ENCODE measurements at regions not wholly inside any gene's neighbourhood (a gene's known extent, or its start where the extent isn't known, plus 50 kb on each side); places are given as distances from the start of the nearest gene placed in this dataset.

GRCh38 chr18:64854112-64854511 is 705.2 kb upstream of the LINC00305 start:
- H3K36me3 Mint-ChIP-seq (ENCODE audit: low read depth), result no peaks in the 10 kb centered on the region
- H3K4me1 Mint-ChIP-seq (ENCODE audit: low read depth), result no peaks in the 10 kb centered on the region
- H3K27ac Mint-ChIP-seq, result no peak overlapping the region
- H3K4me3 Mint-ChIP-seq, result no peak overlapping the region
- no peaks in the 10 kb centered on the region for H3K27me3 Mint-ChIP-seq
- H3K9me3 Mint-ChIP-seq, result peaks cover 17% of the 10 kb centered on the region
- DNase-seq, result no peak

- no peaks in the 10 kb centered on the region for H3K27me3 Mint-ChIP-seq
Observed at GRCh38 chr18:64852281-64852680, 703.4 kb upstream of the LINC00305 start.

GRCh38 chr18:64851726-64852125 is 702.8 kb upstream of the LINC00305 start:
- Mint-ChIP-seq H3K9me3 (peaks cover 17% of the 10 kb centered on the region), H3K27ac (no peak overlapping the region), H3K27me3 (no peaks in the 10 kb centered on the region), H3K36me3 (ENCODE audit: low read depth) (no peaks in the 10 kb centered on the region), H3K4me3 (no peak overlapping the region), H3K4me1 (ENCODE audit: low read depth) (no peaks in the 10 kb centered on the region)
- no peak for DNase-seq

More at GRCh38 chr18:64852281-64852680, 703.4 kb upstream of the LINC00305 start:
- DNase-seq, result no peak
- H3K27ac Mint-ChIP-seq, result no peak overlapping the region
- H3K4me3 Mint-ChIP-seq, result no peak overlapping the region
- no peaks in the 10 kb centered on the region for H3K36me3 Mint-ChIP-seq (ENCODE audit: low read depth)
- no peaks in the 10 kb centered on the region for H3K4me1 Mint-ChIP-seq (ENCODE audit: low read depth)
- H3K9me3 Mint-ChIP-seq, result peaks cover 11% of the 10 kb centered on the region

- Mint-ChIP-seq H3K4me3 (no peak overlapping the region), H3K27me3 (no peaks in the 10 kb centered on the region), H3K36me3 (ENCODE audit: low read depth) (no peaks in the 10 kb centered on the region), H3K27ac (no peak overlapping the region), H3K9me3 (peaks cover 19% of the 10 kb centered on the region), H3K4me1 (ENCODE audit: low read depth) (no peaks in the 10 kb centered on the region)
- no peak for DNase-seq
Observed at GRCh38 chr18:64850791-64851190, 701.9 kb upstream of the LINC00305 start.

GRCh38 chr18:64840911-64841701 is 692.2 kb upstream of the LINC00305 start:
- Mint-ChIP-seq H3K4me3 (no peak overlapping the region), H3K4me1 (ENCODE audit: low read depth) (no peaks in the 10 kb centered on the region), H3K36me3 (ENCODE audit: low read depth) (no peaks in the 10 kb centered on the region), H3K27me3 (no peaks in the 10 kb centered on the region), H3K9me3 (no peaks in the 10 kb centered on the region), H3K27ac (no peak overlapping the region)
- no peak for DNase-seq

GRCh38 chr18:64810354-64810753 is 661.5 kb upstream of the LINC00305 start:
- Mint-ChIP-seq H3K27me3 (no peaks in the 10 kb centered on the region), H3K9me3 (peaks cover 10% of the 10 kb centered on the region), H3K36me3 (ENCODE audit: low read depth) (no peaks in the 10 kb centered on the region), H3K4me3 (no peak overlapping the region), H3K27ac (no peak overlapping the region), H3K4me1 (ENCODE audit: low read depth) (no peaks in the 10 kb centered on the region)
- DNase-seq, result no peak

- Mint-ChIP-seq H3K9me3 (peaks cover 11% of the 10 kb centered on the region), H3K27ac (no peak overlapping the region), H3K36me3 (ENCODE audit: low read depth) (no peaks in the 10 kb centered on the region), H3K27me3 (no peaks in the 10 kb centered on the region), H3K4me1 (ENCODE audit: low read depth) (no peaks in the 10 kb centered on the region), H3K4me3 (no peak overlapping the region)
- DNase-seq, result no peak
Observed at GRCh38 chr18:64809801-64810200, 660.9 kb upstream of the LINC00305 start.

- no peak overlapping the region for H3K27ac Mint-ChIP-seq
- H3K9me3 Mint-ChIP-seq, result peaks cover 5% of the 10 kb centered on the region
- no peak overlapping the region for H3K4me3 Mint-ChIP-seq
- no peaks in the 10 kb centered on the region for H3K27me3 Mint-ChIP-seq
- no peaks in the 10 kb centered on the region for H3K4me1 Mint-ChIP-seq (ENCODE audit: low read depth)
- no peak for DNase-seq
- H3K36me3 Mint-ChIP-seq (ENCODE audit: low read depth), result no peaks in the 10 kb centered on the region
Observed at GRCh38 chr18:64807560-64807959, 658.7 kb upstream of the LINC00305 start.

- Mint-ChIP-seq H3K4me1 (ENCODE audit: low read depth) (no peaks in the 10 kb centered on the region), H3K27me3 (no peaks in the 10 kb centered on the region), H3K4me3 (no peak overlapping the region), H3K27ac (no peak overlapping the region), H3K36me3 (ENCODE audit: low read depth) (no peaks in the 10 kb centered on the region), H3K9me3 (peaks cover 5% of the 10 kb centered on the region)
- DNase-seq, result no peak
Observed at GRCh38 chr18:64806691-64807090, 657.8 kb upstream of the LINC00305 start.

- no peaks in the 10 kb centered on the region for H3K27me3 Mint-ChIP-seq
- no peaks in the 10 kb centered on the region for H3K36me3 Mint-ChIP-seq (ENCODE audit: low read depth)
- no peak overlapping the region for H3K4me3 Mint-ChIP-seq
- no peak overlapping the region for H3K27ac Mint-ChIP-seq
- peaks cover 3% of the 10 kb centered on the region for H3K9me3 Mint-ChIP-seq
- DNase-seq, result no peak
- H3K4me1 Mint-ChIP-seq (ENCODE audit: low read depth), result no peaks in the 10 kb centered on the region
Observed at GRCh38 chr18:64806232-64806631, 657.3 kb upstream of the LINC00305 start.

- Mint-ChIP-seq H3K9me3 (peaks cover 5% of the 10 kb centered on the region), H3K4me1 (ENCODE audit: low read depth) (no peaks in the 10 kb centered on the region), H3K36me3 (ENCODE audit: low read depth) (no peaks in the 10 kb centered on the region), H3K27ac (no peak overlapping the region), H3K27me3 (no peaks in the 10 kb centered on the region), H3K4me3 (no peak overlapping the region)
- no peak for DNase-seq
Observed at GRCh38 chr18:64803471-64803870, 654.6 kb upstream of the LINC00305 start.

- H3K4me3 Mint-ChIP-seq, result no peak overlapping the region
- H3K36me3 Mint-ChIP-seq (ENCODE audit: low read depth), result no peaks in the 10 kb centered on the region
- DNase-seq, result no peak
- no peaks in the 10 kb centered on the region for H3K4me1 Mint-ChIP-seq (ENCODE audit: low read depth)
- H3K9me3 Mint-ChIP-seq, result peaks cover 14% of the 10 kb centered on the region
- no peak overlapping the region for H3K27ac Mint-ChIP-seq
- H3K27me3 Mint-ChIP-seq, result no peaks in the 10 kb centered on the region
Observed at GRCh38 chr18:64800151-64800550, 651.3 kb upstream of the LINC00305 start.

GRCh38 chr18:64799376-64799775 is 650.5 kb upstream of the LINC00305 start:
- Mint-ChIP-seq H3K9me3 (peaks cover 14% of the 10 kb centered on the region), H3K4me3 (no peak overlapping the region), H3K27ac (no peak overlapping the region), H3K36me3 (ENCODE audit: low read depth) (no peaks in the 10 kb centered on the region), H3K27me3 (no peaks in the 10 kb centered on the region), H3K4me1 (ENCODE audit: low read depth) (no peaks in the 10 kb centered on the region)
- DNase-seq, result no peak

- no peaks in the 10 kb centered on the region for H3K4me1 Mint-ChIP-seq (ENCODE audit: low read depth)
- no peak overlapping the region for H3K27ac Mint-ChIP-seq
- no peaks in the 10 kb centered on the region for H3K36me3 Mint-ChIP-seq (ENCODE audit: low read depth)
- H3K27me3 Mint-ChIP-seq, result no peaks in the 10 kb centered on the region
- no peak overlapping the region for H3K4me3 Mint-ChIP-seq
- DNase-seq, result no peak
- peaks cover 3% of the 10 kb centered on the region for H3K9me3 Mint-ChIP-seq
Observed at GRCh38 chr18:64791236-64791635, 642.3 kb upstream of the LINC00305 start.

GRCh38 chr18:64785686-64786085 is 636.8 kb upstream of the LINC00305 start:
- no peaks in the 10 kb centered on the region for H3K27me3 Mint-ChIP-seq
- no peaks in the 10 kb centered on the region for H3K4me1 Mint-ChIP-seq (ENCODE audit: low read depth)
- peaks cover 9% of the 10 kb centered on the region for H3K9me3 Mint-ChIP-seq
- no peaks in the 10 kb centered on the region for H3K36me3 Mint-ChIP-seq (ENCODE audit: low read depth)
- no peak for DNase-seq
- H3K27ac Mint-ChIP-seq, result no peak overlapping the region
- no peak overlapping the region for H3K4me3 Mint-ChIP-seq

- H3K4me3 Mint-ChIP-seq, result no peak overlapping the region
- no peaks in the 10 kb centered on the region for H3K4me1 Mint-ChIP-seq (ENCODE audit: low read depth)
- peaks cover 2% of the 10 kb centered on the region for H3K9me3 Mint-ChIP-seq
- no peaks in the 10 kb centered on the region for H3K27me3 Mint-ChIP-seq
- H3K27ac Mint-ChIP-seq, result no peak overlapping the region
- DNase-seq, result no peak
- H3K36me3 Mint-ChIP-seq (ENCODE audit: low read depth), result no peaks in the 10 kb centered on the region
Observed at GRCh38 chr18:64777556-64777955, 628.7 kb upstream of the LINC00305 start.
